HFF-Myc (cell line): ENCODE measurements at regions not wholly inside any gene's neighbourhood (a gene's known extent, or its start where the extent isn't known, plus 50 kb on each side); places are given as distances from the start of the nearest gene placed in this dataset.

Experiments
- DNase-seq: peaks from one replicate; pipeline ENCODE4 v3.0.0-alpha.2; 2011; ENCODE audit warnings: low read depth; ENCODE audit errors: extremely low read depth
- H3K4me3 ChIP-seq: replicated peaks from 2 replicates; pipeline ENCODE4 v1.5.1; 2011; ENCODE audit warnings: low read depth, mild to moderate bottlenecking, control low read depth, low read length
- TF ChIP-seq, protein P1 (sequence below): IDR thresholded peaks from 2 replicates; pipeline ENCODE4 v1.5.1; 2012; ENCODE audit warnings: mild to moderate bottlenecking, low read depth, low read length, control low read depth; ENCODE audit errors: missing control alignments

DNA sequence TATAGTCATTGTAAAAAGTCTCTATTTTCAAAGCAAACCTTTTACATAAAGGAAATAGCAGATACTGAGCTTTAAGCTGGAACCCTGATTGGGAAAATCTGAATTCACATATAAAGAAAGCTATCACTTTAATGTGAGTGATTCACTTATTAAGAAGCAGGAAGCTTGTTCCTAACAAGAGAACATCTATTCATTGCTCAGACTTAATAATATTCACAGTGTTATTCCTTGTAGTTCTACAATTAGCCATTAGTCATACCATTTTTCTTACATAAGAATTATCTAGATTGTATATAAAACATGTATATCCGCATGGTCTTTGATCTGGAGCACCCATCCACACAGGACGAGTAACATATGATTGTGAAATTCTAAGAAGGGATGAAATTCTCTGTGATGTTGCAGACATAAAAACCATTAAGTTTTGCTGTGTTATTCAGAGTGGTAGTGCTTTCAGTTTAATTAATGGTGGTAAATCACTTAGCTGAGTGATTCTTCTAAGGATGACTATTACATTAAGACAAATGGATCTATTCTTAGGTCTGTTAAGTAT is 71.1 kb upstream of the FOXQ1 start:
- TF ChIP-seq, protein P1, sequence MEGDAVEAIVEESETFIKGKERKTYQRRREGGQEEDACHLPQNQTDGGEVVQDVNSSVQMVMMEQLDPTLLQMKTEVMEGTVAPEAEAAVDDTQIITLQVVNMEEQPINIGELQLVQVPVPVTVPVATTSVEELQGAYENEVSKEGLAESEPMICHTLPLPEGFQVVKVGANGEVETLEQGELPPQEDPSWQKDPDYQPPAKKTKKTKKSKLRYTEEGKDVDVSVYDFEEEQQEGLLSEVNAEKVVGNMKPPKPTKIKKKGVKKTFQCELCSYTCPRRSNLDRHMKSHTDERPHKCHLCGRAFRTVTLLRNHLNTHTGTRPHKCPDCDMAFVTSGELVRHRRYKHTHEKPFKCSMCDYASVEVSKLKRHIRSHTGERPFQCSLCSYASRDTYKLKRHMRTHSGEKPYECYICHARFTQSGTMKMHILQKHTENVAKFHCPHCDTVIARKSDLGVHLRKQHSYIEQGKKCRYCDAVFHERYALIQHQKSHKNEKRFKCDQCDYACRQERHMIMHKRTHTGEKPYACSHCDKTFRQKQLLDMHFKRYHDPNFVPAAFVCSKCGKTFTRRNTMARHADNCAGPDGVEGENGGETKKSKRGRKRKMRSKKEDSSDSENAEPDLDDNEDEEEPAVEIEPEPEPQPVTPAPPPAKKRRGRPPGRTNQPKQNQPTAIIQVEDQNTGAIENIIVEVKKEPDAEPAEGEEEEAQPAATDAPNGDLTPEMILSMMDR, result no peak
- no peak for DNase-seq

DNA sequence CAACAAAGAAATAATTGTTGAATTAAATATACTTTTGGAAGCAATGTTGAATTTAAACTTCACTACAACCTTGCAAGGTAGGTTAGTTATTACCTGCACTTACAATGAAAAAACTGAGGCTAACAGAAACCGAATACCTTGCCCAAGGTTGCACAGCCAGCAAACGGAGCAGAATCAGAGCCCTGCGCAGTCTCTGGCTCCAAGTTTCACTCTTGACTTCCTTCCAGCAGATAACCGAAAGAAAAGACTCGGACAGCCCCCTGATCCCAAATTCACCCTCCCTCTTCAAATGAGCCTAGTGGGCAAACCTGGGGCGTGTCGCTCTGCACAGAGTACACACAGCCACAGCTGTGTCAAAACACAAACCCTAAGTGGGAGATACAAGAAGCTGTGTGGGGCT is 72.1 kb upstream of the FOXQ1 start:
- TF ChIP-seq, protein P1, result no peak
- DNase-seq, result no peak
- H3K4me3 ChIP-seq, result no peak overlapping the region

More for the DNA sequence above, 71.1 kb upstream of the FOXQ1 start:
- H3K4me3 ChIP-seq, result no peak overlapping the region

DNA sequence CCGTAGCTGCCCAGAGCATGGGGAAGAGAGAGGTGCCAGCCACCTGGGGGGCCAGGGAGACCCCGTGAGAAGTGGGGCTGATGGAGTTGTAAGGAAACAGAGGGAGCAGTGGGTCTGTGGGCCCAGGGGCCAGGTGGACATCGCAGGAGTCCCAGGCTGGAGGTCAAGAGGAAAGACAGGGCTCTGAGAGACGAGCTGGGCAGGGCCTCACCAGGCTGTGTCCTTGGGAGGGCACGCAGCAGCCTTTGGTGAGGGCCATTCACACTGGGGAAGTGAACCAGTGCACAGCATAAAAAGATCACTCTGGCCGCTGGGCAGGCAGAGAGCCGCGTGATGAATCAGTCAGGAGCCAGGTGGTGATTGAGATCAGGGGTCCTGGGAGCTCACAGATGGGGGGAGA is 73.9 kb upstream of the FOXQ1 start:
- H3K4me3 ChIP-seq, result no peak overlapping the region
- DNase-seq, result no peak
- TF ChIP-seq, protein P1, result no peak

DNA sequence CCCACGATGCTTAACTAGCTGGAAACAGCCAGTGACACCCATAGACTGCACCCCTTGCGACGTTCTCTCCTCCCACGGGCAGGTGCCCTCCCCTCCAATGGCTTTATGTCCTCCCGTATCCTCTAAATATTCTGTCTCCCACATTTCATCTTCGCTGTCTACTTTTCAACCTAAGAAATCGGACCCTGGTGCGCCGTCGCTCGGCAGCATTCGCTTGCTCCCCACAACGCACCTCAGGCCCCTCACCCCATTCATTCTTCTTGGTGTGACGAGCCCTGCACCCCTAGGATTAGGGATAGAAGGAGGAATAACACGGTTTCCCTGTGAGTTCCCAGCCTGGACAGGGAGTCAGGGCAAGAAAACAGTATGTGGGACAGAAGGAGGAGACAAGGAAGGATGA is 74.3 kb upstream of the FOXQ1 start:
- DNase-seq, result no peak

GRCh38 chr6:1235825-1236224 is 76.1 kb upstream of the FOXQ1 start:
- DNase-seq, result no peak
- TF ChIP-seq, protein P1, result no peak

More for the DNA sequence above, 74.3 kb upstream of the FOXQ1 start:
- TF ChIP-seq, protein P1, result no peak
- H3K4me3 ChIP-seq, result no peak overlapping the region

GRCh38 chr6:1233924-1234323 is 78.0 kb upstream of the FOXQ1 start:
- TF ChIP-seq, protein P1, result no peak
- DNase-seq, result no peak
- no peak overlapping the region for H3K4me3 ChIP-seq

More at GRCh38 chr6:1235825-1236224, 76.1 kb upstream of the FOXQ1 start:
- H3K4me3 ChIP-seq, result no peak overlapping the region

GRCh38 chr6:1232578-1232977 is 79.3 kb upstream of the FOXQ1 start:
- H3K4me3 ChIP-seq, result no peak overlapping the region
- TF ChIP-seq, protein P1, result no peak
- no peak for DNase-seq
